ENCODE measurements at regions not wholly inside any gene's neighbourhood (a gene's known extent, or its start where the extent isn't known, plus 50 kb on each side); places are given as distances from the start of the nearest gene placed in this dataset.
"Not testable (repeated sequence)": the region's sequence is repeated elsewhere in the genome, so short reads cannot be mapped to it uniquely, and the experiment has no call there.

- TF ChIP-seq CTCF, POLR2A (IDR thresholded peaks at IDR 0.05): not testable (repeated sequence)
These were observed 55.9 kb upstream of the CSPG4 start for GRCh38 chr15:75768526-75768925.

Measured in esophagus squamous epithelium (tissue), 4 donors.